ENCODE measurements at regions not wholly inside any gene's neighbourhood (a gene's known extent, or its start where the extent isn't known, plus 50 kb on each side); places are given as distances from the start of the nearest gene placed in this dataset.

GRCh38 chr12:22794017-22794416 lies 169.0 kb downstream of the ETNK1 start:
- in situ Hi-C loops (cut with HindIII; ENCODE audit: low sequenced_read_pairs) = no loop called here
- DNase-seq (ENCODE audit: low read depth, low spot score) = no peak
- no peak for TF ChIP-seq CTCF (IDR thresholded peaks at IDR 0.05; ENCODE audit: low read depth, low read length)
- no peak overlapping the region for H3K4me3 ChIP-seq (ENCODE audit: low read depth, low read length)

- DNase-seq (ENCODE audit: low read depth, low spot score) = no peak
- no peak overlapping the region for H3K4me3 ChIP-seq (ENCODE audit: low read depth, low read length)
- in situ Hi-C loops (cut with HindIII; ENCODE audit: low sequenced_read_pairs) = no loop called here
- TF ChIP-seq CTCF (IDR thresholded peaks at IDR 0.05; ENCODE audit: low read depth, low read length) = no peak
Observed at GRCh38 chr12:22796941-22797630, 172.1 kb downstream of the ETNK1 start.

GRCh38 chr12:22797701-22798100 lies 172.7 kb downstream of the ETNK1 start:
- no peak for TF ChIP-seq CTCF (IDR thresholded peaks at IDR 0.05; ENCODE audit: low read depth, low read length)
- DNase-seq (ENCODE audit: low read depth, low spot score) = no peak
- no peak overlapping the region for H3K4me3 ChIP-seq (ENCODE audit: low read depth, low read length)
- in situ Hi-C loops (cut with HindIII; ENCODE audit: low sequenced_read_pairs) = no loop called here

- no peak overlapping the region for H3K4me3 ChIP-seq (ENCODE audit: low read depth, low read length)
- DNase-seq (ENCODE audit: low read depth, low spot score) = no peak
- TF ChIP-seq CTCF (IDR thresholded peaks at IDR 0.05; ENCODE audit: low read depth, low read length) = no peak
- in situ Hi-C loops (cut with HindIII; ENCODE audit: low sequenced_read_pairs) = no loop called here
Observed at GRCh38 chr12:22798116-22798515, 173.1 kb downstream of the ETNK1 start.

- in situ Hi-C loops (cut with HindIII; ENCODE audit: low sequenced_read_pairs) = no loop called here
- no peak for DNase-seq (ENCODE audit: low read depth, low spot score)
- H3K4me3 ChIP-seq (ENCODE audit: low read depth, low read length) = no peak overlapping the region
- TF ChIP-seq CTCF (IDR thresholded peaks at IDR 0.05; ENCODE audit: low read depth, low read length) = no peak
Observed at GRCh38 chr12:22799503-22799902, 174.5 kb downstream of the ETNK1 start.

- in situ Hi-C loops (cut with HindIII; ENCODE audit: low sequenced_read_pairs) = no loop called here
- DNase-seq (ENCODE audit: low read depth, low spot score) = no peak
- H3K4me3 ChIP-seq (ENCODE audit: low read depth, low read length) = no peak overlapping the region
- no peak for TF ChIP-seq CTCF (IDR thresholded peaks at IDR 0.05; ENCODE audit: low read depth, low read length)
Observed at GRCh38 chr12:22800332-22800731, 175.4 kb downstream of the ETNK1 start.
